ENCODE measurements at regions not wholly inside any gene's neighbourhood (a gene's known extent, or its start where the extent isn't known, plus 50 kb on each side); places are given as distances from the start of the nearest gene placed in this dataset.

GRCh38 chr9:105194234-105194633 lies 50.2 kb upstream of the SLC44A1 start:
- DNase-seq (ENCODE audit: low spot score) = no peak

Measured in mesenteric fat pad (tissue), 1 donor.